ENCODE measurements at regions not wholly inside any gene's neighbourhood (a gene's known extent, or its start where the extent isn't known, plus 50 kb on each side); places are given as distances from the start of the nearest gene placed in this dataset.

- TF ChIP-seq CTCF (IDR thresholded peaks at IDR 0.05) (no peak), POLR2A (IDR thresholded peaks at IDR 0.05) (no peak), POLR2AphosphoS5 (IDR thresholded peaks at IDR 0.05) (no peak)
Observed at GRCh38 chr10:77713521-77714280, 76.1 kb upstream of the KCNMA1 start.

Data from upper lobe of left lung (tissue), 4 donors.